MM.1S (cell line): ENCODE measurements at regions not wholly inside any gene's neighbourhood (a gene's known extent, or its start where the extent isn't known, plus 50 kb on each side); places are given as distances from the start of the nearest gene placed in this dataset.

Source experiments
- DNase-seq: peaks from one replicate; pipeline ENCODE4 v3.0.0-alpha.2; 2015
- H2AFZ ChIP-seq: fragments of 300-600 bp; sonication (generic); 2 replicates; pipeline ENCODE4 v1.6.0; 2016; ENCODE audit warnings: antibody characterized with exemption, low read length
- H3F3A ChIP-seq: fragments of 300-600 bp; sonication (generic); 2 replicates; pipeline ENCODE4 v1.6.1; 2016; ENCODE audit warnings: mild to moderate bottlenecking, antibody characterized with exemption, low read length, moderate library complexity, mixed read lengths; ENCODE audit not compliant: insufficient read depth
- H3K27ac ChIP-seq: fragments of 300-600 bp; sonication (generic); 2 replicates; pipeline ENCODE4 v1.5.1; 2016; ENCODE audit warnings: mild to moderate bottlenecking, low read length
- H3K27me3 ChIP-seq: fragments of 300-600 bp; sonication (generic); replicated peaks from 2 replicates; pipeline ENCODE4 v1.6.0; 2016; ENCODE audit warnings: low read length; ENCODE audit not compliant: insufficient read depth
- H3K36me3 ChIP-seq: fragments of 300-600 bp; sonication (generic); replicated peaks from 2 replicates; pipeline ENCODE4 v1.6.1; 2016; ENCODE audit warnings: mild to moderate bottlenecking, low read length, mixed read lengths; ENCODE audit not compliant: insufficient read depth
- H3K4me1 ChIP-seq: fragments of 300-600 bp; sonication (generic); 2 replicates; pipeline ENCODE4 v1.6.1; 2016; ENCODE audit warnings: low read length, mixed read lengths
- H3K4me2 ChIP-seq: fragments of 300-600 bp; sonication (generic); 2 replicates; pipeline ENCODE4 v1.6.0; 2016; ENCODE audit warnings: low read depth, low read length
- H3K4me3 ChIP-seq: fragments of 300-600 bp; sonication (generic); 2 replicates; pipeline ENCODE4 v1.5.1; 2016; ENCODE audit warnings: low read length, mixed read lengths
- H3K79me2 ChIP-seq: fragments of 300-600 bp; sonication (generic); 2 replicates; pipeline ENCODE4 v1.6.1; 2016; ENCODE audit warnings: mixed run types, low read length, mixed read lengths
- H3K9ac ChIP-seq: fragments of 300-600 bp; sonication (generic); 2 replicates; pipeline ENCODE4 v1.6.1; 2016; ENCODE audit warnings: low read length, mixed read lengths
- H3K9me2 ChIP-seq: fragments of 300-600 bp; sonication (generic); replicated peaks from 2 replicates; pipeline ENCODE4 v1.6.1; 2016; ENCODE audit warnings: mild to moderate bottlenecking, low read length, mixed read lengths; ENCODE audit not compliant: insufficient read depth
- H3K9me3 ChIP-seq: fragments of 300-600 bp; sonication (generic); replicated peaks from 2 replicates; pipeline ENCODE4 v1.6.1; 2016; ENCODE audit warnings: mild to moderate bottlenecking, low read length, mixed read lengths; ENCODE audit not compliant: insufficient read depth
- H4K20me1 ChIP-seq: fragments of 300-600 bp; sonication (generic); 2 replicates; pipeline ENCODE4 v1.6.1; 2016; ENCODE audit warnings: mild to moderate bottlenecking, low read length, moderate library complexity, mixed read lengths; ENCODE audit not compliant: insufficient read depth
- CTCF ChIP-seq: fragments of 300-600 bp; sonication (generic); IDR thresholded peaks from 2 replicates; pipeline ENCODE4 v1.5.1; 2016; ENCODE audit warnings: antibody characterized with exemption, low read length, mixed read lengths
- EZH2 ChIP-seq: fragments of 300-600 bp; sonication (generic); optimal IDR thresholded peaks from 2 replicates; pipeline ENCODE3; 2017; ENCODE audit warnings: low read depth, mild to moderate bottlenecking, antibody characterized with exemption, low read length, mixed read lengths
- EZH2phosphoT487 ChIP-seq: fragments of 300-600 bp; sonication (generic); IDR thresholded peaks from 2 replicates; pipeline ENCODE4 v1.6.1; 2018; ENCODE audit warnings: antibody characterized with exemption, low read length

- no peaks in the 10 kb centered on the region; the same call in 1 of the 2 replicates for H3K9me2 ChIP-seq
- no peaks in the 10 kb centered on the region for H3K4me1 ChIP-seq
- H3K36me3 ChIP-seq = no peaks in the 10 kb centered on the region
- no peak overlapping the region for H3K9ac ChIP-seq
- H4K20me1 ChIP-seq = no peaks in the 10 kb centered on the region
- TF ChIP-seq CTCF = no peak
- no peak for TF ChIP-seq EZH2phosphoT487
- TF ChIP-seq EZH2 = no peak
- H3K79me2 ChIP-seq = no peaks in the 10 kb centered on the region
- H3F3A ChIP-seq = no peaks in the 10 kb centered on the region
- H2AFZ ChIP-seq = no peak overlapping the region
- no peaks in the 10 kb centered on the region for H3K27me3 ChIP-seq
- H3K27ac ChIP-seq = no peak overlapping the region
- no peak for DNase-seq
- H3K9me3 ChIP-seq = no peaks in the 10 kb centered on the region
- H3K4me2 ChIP-seq = no peak overlapping the region
- H3K4me3 ChIP-seq = no peak overlapping the region
Measured at GRCh38 chr1:192080684-192081083, 77.6 kb upstream of the RGS18 start.

- Histone ChIP-seq H3K4me1 (no peaks in the 10 kb centered on the region), H3K9me3 (no peaks in the 10 kb centered on the region), H3K4me2 (no peak overlapping the region), H3K36me3 (no peaks in the 10 kb centered on the region), H2AFZ (no peak overlapping the region), H3K27ac (no peak overlapping the region), H3K27me3 (no peaks in the 10 kb centered on the region), H3K9ac (no peak overlapping the region), H3K4me3 (no peak overlapping the region), H3F3A (no peaks in the 10 kb centered on the region), H4K20me1 (no peaks in the 10 kb centered on the region), H3K9me2 (no peaks in the 10 kb centered on the region; the same call in 1 of the 2 replicates), H3K79me2 (no peaks in the 10 kb centered on the region)
- DNase-seq = no peak
- no peak for TF ChIP-seq CTCF
- TF ChIP-seq EZH2 = no peak
- no peak for TF ChIP-seq EZH2phosphoT487
Measured at GRCh38 chr1:192081359-192081758, 76.9 kb upstream of the RGS18 start.

GRCh38 chr1:192086644-192087043 lies 71.6 kb upstream of the RGS18 start:
- Histone ChIP-seq H4K20me1 (no peaks in the 10 kb centered on the region), H3K4me1 (no peaks in the 10 kb centered on the region), H3K4me2 (no peak overlapping the region), H3K4me3 (no peak overlapping the region), H2AFZ (no peak overlapping the region), H3K9me2 (no peaks in the 10 kb centered on the region; the same call in 1 of the 2 replicates), H3K9me3 (no peaks in the 10 kb centered on the region), H3K27me3 (no peaks in the 10 kb centered on the region), H3K9ac (no peak overlapping the region), H3K36me3 (no peaks in the 10 kb centered on the region), H3K79me2 (no peaks in the 10 kb centered on the region), H3K27ac (no peak overlapping the region), H3F3A (no peaks in the 10 kb centered on the region)
- no peak for DNase-seq
- TF ChIP-seq EZH2 = no peak
- TF ChIP-seq CTCF = no peak
- TF ChIP-seq EZH2phosphoT487 = no peak
